ENCODE measurements at regions not wholly inside any gene's neighbourhood (a gene's known extent, or its start where the extent isn't known, plus 50 kb on each side); places are given as distances from the start of the nearest gene placed in this dataset.
A peak's percentile ranks its signal among the peaks of the same experiment; 100 is the strongest.

DNA sequence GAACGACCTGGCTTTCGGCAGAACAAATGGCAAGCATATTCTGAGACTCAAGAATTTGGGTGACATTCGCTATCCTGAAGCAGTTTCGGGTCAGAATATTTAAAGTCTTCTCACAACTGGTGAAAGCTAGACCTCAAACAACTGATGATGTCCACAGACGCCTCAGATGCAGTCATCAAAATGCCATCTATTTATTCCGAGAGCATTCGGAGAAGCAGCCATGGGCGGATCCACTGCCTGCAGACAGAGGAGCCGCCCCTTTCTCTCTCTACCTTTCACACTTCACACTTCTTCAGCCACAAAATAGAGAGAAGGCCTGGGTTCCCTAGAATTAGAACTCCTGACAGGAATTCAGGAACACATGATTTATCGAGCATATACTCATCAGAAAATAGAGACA, 65.8 kb upstream of the CREB1 start:
- DNase-seq: no peak

DNA sequence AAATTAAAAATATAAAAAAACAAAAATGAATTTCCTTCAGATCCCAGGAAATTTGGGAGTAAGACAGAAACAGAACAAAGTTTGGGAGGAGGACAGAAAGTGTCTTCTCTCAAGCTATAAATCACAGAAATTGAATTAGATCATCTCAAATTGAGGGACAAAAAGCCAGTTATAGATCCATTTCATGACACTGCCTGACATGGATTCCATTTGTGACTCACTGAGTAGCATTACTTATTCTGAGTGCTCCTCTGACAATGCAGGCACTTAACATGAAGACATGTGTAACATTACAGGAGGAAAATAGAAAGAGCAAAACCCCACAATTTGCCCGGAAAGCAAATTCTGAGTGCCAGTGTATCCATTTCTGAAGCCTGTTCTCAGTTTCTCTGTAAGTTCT, 63.9 kb upstream of the CREB1 start:
- no peak for DNase-seq

DNA sequence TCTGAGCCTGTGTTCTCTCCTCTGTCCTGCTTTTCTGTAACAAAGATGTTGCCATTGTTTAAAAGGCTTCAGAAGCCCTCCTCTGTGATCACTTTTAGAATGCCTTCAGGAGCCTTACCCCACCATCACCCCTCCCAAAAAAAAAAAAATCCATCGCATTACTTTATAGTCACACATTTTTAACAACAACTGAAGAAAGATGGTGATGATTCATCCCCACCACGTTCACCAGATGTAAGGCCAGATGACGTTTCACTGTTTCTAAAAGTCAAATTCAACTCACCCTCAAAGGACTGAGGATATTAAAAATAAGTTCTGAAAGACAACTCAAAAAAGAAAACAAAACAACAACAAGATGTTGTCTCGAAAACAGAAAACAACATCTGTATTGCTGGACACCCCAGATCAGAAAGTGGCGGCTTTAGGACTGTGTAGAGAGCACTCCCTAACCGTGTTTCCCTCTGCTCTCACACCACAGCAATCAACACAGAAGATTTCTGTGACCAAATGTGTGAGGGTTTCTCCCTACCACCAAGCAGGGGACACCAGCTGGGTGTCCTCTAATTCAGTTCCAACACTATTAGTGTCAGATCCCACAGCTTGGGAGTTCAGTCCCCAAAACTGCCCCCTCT, 61.9 kb upstream of the CREB1 start:
- DNase-seq: no peak

DNA sequence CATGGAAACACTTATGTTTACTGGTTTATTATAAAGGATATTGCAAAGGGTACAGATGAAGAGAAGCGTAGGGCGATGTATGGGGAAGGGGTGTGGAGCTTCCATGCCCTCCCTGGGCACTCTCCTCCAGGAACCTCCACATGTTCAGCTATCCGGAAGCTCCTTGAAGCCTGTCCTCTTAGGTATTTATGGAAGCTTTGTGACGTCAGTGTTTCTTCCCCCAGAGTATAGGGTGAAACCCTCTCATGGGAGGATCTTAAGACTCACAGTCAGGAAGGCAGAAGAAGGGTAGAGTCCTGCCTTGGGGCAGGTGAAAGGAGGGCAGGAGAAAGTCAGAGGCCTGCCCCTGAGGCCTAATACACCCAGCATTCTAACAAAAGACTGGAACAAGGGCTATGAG, 61.3 kb upstream of the CREB1 start:
- DNase-seq: no peak

DNA sequence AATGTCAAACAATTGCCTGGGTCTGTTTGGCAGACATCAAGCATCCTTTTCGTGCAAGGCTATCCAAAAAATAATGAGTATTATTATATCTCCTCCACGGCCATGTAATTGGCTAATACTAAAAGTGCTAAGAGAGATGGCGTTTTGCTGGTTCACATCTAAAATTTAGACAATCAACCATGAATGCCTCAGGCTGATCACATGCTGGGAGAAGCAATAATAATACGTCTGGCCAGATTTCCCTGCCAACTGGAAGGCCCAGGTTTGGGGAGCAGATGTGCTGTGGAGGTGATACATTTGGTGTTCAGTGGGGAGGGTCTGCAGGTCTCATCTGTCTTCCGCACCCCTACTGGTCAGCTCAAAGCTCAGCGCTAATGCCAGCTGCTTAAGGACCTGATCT, 60.3 kb upstream of the CREB1 start:
- DNase-seq: no peak

DNA sequence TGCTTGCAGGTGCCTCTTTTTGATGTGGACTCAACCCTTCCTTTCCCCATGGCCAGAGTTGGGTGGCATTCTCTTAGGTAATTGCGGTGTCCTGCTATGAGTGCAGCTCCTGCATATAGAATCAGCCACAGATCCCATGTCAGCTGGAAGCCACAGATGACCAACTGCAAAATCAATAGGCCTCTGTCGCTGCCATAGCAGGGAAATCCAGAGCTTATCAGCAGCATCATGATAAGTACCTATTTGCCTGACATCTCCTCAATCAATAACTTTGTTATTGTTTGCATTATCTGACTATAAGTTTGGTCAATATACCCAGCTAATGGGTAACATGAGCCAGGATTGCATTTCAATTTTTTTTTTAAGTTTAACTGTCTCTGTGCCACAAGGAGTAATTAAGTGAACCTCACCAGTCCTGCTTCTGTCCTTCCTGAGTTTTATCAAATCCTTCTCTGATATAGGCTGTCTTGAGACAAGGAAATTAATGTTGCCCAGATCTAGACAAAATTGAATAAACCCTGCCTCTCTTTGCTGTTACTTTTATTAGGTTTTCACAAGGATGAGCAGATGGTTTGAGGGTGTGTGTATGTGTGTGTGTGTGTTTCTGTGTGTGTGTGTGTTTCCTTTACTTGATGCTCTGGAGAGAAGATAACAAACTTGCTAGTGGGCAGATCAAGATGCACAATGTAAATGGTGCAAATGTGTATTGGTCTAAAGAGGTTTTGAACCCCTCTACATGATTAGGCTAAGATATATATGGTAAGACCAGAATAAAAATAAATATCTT, 59.6 kb upstream of the CREB1 start:
- no peak for DNase-seq

DNA sequence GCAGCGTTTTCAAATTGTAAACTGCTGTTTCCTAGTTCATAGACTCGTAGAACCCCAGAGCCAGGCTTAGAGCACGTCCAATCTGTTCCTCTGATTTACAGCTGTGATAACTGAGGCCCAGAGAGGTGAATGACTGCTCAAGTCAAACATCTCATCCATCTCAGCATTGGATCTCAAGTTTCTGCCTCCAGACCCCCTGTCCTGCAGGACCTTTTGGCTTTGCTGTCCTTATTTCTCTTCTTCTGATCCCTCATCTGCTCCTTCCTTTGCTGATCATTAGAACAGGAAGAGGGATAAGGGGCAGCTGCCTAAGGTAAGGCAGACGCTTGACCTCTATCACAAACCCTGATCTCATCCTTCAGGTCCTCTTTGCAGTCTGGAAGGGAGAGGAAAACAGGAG, 58.5 kb upstream of the CREB1 start:
- DNase-seq: no peak

DNA sequence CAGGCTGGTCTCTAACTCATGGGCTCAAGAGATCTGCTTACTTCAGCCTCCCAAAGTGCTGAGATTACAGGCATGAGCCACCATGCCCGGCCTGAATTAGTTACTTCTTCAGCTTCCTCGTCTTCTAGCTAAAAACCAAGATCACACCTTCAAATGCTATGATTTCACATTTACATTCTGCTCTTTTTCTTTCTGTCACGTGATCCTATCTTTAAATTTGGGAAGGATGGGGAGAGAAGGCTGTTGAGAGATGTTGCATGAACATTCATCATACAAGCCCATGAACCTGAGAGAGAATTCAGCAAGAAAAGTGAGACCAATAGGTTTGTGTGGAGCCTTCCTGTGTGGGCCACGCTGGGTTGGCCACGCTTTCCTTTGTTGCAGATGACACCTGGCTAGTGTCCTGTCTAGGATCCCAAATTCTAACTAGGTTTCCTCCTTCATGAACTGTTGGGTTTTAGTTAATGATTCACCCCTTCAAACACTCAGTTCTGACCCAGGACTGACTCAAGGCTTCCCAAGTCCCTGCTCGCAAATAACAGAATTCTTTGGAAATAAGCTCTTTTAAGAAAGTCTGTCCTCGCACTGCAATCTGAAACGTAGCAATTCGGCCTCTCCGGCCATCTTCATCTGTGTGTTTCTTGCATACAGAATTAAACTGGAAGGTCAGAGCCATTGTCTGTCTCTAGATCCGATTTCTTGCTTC, 57.3 kb upstream of the CREB1 start:
- no peak for DNase-seq

DNA sequence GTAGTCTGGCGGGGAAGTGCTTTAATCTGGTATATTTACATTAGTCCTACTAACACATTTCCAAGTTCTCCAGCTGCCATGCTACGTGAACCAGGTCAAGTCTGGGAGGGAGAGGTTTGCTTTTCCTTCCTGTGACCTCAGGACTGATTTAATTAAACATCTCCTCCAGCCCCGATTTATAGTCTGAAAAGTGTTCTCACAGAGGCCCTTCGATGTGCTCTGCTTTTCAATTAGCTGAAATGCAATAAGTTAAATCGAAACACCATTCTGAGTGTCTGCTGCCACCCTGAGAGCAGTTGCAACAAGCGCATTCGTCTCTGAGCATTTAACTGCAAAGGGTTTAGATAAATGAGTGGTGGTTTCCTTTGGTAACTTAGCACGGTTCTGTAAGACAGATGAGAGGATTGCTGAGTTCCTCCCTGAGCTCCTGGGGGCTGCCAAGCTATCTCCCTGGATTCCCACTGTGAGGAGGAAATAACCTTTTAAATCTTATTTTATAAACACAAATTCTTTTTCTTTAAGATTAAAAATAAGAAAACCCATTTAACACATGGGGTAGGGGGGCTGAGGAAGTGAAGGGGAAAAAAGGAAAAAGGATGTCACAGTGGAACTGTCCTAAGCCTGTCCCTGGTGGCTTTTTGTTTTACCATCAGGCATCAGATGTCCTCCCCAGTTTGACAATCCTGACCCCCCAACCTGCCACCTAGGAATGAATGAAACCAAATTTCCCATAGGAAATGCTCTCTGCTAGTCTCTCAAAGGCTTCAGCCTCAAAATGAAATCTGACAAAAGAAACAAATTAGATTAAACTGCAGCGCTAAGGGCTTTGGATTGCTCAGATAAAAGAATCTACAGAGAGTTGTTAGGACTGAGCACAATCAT, 56.5 kb upstream of the CREB1 start:
- DNase-seq: peak; percentile 13

DNA sequence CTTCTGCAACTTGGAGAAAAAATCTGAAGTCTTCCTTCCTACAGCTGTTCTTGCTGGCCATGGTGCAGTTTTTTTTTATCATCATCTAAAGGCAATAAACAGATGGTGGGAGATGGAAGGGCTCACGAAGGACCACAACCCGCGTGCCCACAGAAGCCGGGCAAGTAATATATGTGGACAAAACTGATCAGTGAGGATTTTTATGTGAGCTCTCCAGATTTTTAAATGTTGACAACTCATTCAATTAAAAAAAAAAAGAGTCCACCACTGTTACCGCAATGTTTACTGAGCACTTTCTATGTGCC, 55.9 kb upstream of the CREB1 start:
- no peak for DNase-seq

DNA sequence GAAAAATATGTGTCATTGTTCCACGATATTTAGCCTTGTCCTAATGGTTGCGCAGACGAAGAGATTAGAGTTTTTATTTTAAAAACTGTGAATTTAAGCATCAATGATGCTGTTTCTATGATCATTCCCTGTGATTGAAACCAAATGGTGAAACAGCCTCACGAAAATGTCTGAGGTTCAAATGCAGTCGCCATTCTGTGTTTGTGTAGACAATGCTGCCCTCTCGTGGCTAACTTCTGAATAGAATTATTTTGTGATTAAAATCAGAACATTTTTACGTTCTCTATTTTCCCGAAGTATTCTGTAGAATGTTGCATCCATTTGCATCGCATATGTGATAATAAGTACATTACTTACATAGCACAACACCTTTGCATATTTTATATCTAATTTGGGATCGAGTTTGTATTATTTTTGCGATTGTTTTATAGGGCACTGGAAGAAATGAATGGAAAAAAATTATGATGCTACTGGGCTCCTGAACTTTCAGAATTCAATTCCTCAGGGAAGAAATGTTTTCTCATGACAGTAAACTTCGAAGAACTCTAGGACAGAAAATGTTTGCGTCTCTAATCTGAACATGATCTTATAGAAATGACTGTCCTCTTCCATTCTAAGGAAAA, 54.8 kb upstream of the CREB1 start:
- DNase-seq: peak; percentile 46

DNA sequence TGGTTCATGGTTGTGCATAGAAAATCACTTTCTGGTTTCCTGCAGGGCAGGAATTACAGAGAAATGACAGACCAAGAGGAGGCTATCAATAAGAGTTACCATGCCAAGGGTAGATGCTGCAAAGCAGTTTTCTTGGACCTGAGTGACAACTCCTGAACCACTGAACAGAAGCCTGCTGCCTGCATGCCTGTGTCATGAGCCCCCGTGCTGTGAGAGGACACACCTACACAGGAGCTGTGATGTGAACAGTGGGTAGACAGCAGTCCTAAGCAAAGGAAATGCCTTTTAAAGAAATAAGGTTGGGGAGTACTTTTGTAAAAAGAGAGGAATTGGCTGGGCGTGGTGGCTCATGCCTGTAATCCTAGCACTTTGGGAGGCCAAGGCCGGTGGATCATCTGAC, 54.2 kb upstream of the CREB1 start:
- DNase-seq: no peak

DNA sequence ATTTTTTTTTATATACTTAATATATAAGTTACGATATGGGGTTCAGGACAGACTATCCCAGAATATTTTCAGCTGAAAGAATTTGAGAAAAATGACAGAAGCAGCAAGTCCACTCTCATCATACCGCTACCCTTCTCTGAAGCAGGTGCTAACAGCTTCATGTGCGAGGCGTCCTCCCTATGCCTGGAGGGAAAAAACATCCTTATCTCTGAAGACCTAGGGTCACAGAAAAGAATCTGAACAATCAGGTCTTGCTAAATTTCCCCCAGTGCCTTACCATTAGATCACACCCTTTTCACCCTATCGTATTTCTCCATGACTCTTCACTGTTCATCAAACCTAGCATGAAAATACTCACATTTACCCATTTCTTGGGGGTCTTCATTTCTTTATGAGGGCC, 51.9 kb upstream of the CREB1 start:
- DNase-seq: no peak

DNA sequence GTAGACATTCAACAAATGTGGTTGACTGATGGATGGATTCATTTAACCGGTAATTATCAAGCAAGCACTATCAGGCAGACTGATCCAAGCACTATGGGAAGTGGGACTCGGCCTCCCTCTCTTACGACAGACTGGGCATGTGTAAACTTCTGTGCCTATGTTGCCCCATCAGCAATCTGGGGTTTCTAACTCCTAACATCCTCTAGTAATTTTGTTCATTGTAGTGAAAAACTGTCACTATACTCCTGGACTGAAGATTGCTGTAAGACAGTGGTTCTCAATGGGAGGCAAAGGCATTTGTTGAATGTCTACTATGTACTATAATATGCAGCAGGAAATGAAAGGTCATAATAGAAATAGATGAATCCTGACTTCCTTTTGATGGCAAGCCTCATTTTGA, 51.2 kb upstream of the CREB1 start:
- no peak for DNase-seq

DNA sequence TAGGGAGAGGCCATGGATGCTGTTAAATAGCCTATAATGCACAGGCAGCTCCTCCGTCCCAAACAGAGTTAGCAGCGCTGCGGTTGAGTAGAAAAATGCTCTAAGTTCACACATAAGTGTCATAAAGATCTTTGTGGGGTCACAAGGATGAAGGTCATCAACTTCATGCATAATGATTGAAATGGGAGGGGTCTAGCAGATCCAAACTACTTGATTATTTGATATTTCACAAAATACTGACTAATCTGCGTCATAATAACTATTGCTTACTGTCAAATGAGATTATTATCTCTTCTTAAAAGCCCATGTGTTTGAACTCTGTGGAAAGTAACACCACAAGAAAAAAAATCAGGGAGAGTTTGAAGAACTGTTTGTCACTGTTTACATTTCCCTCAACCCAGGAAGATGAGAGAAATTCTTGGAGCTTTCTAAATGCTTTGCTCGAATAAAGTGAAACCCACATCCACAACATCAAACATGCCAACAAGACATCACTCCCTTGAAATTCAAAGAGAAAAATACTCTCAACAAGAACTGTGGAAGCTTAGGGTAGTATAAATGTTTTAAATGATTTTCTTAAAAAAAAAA, 50.5 kb upstream of the CREB1 start:
- DNase-seq: no peak

All from activated gamma-delta T cell treated with Interleukin-2 at 50 U/mL for 16 hours (primary cell).